GM19397 (cell line): ENCODE measurements at regions not wholly inside any gene's neighbourhood (a gene's known extent, or its start where the extent isn't known, plus 50 kb on each side); places are given as distances from the start of the nearest gene placed in this dataset.
A peak's percentile ranks its signal among the peaks of the same experiment; 100 is the strongest.
"Not testable (repeated sequence)": the region's sequence is repeated elsewhere in the genome, so short reads cannot be mapped to it uniquely, and the experiment has no call there.

Experiments used
- ATAC-seq: cut with Tn5 transposase; IDR thresholded peaks from one replicate; pipeline ENCODE4 v1.9.1; 2021; ENCODE audit warnings: mild to moderate bottlenecking, moderate library complexity; ENCODE audit not compliant: unreplicated experiment

DNA sequence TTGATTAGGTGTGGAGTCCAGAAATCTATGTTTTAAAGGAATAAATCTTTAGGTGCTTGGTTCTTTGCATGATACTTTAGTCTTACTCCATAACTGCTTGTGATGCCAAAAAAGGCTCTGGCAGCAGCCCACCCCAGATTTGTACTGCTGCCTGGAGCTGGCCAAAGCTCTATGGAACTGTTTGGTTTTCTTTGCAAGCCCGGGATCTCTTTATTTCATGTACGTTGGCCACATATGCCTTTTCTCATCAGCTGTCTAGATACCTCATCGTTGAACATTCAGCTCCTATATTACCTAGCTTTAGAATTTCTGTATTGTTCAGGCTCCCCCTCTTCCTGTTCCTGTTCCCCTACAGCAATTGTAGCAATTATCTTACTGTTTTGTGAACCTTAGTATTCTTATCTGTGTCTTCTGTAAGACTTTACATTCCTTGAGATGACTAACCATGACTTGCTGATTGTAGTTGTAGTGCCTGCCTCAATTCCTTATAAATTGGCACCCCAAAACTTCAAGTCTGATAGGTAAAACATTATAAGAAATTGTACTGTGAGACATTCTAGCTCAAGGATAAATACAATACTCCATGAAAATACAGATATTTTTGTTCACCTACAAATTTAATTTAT, 199.4 kb upstream of the GPRIN3 start:
- ATAC-seq = no peak

DNA sequence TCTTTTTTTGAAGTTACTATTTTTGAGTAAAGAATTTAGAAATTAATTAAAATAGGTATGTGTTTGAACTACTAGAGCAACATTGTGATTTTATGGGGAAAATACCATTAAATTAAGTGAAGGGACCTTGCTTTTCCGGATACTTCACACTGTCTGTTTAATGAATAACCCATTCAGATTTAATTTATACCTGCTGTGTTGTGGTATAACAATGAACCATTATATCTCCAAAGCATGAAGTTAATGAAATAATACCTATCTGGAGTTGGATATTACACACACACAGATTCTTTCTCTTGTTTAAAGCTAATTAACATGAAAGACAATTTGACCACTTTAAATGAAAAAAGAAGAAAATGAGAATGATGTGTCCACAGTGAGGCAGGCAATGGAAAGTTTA, 195.0 kb upstream of the GPRIN3 start:
- no peak for ATAC-seq

GRCh38 chr4:89497517-89498308, 190.1 kb upstream of the GPRIN3 start:
- no peak for ATAC-seq

- no peak for ATAC-seq
Observed at GRCh38 chr4:89496851-89497250, 189.3 kb upstream of the GPRIN3 start.

DNA sequence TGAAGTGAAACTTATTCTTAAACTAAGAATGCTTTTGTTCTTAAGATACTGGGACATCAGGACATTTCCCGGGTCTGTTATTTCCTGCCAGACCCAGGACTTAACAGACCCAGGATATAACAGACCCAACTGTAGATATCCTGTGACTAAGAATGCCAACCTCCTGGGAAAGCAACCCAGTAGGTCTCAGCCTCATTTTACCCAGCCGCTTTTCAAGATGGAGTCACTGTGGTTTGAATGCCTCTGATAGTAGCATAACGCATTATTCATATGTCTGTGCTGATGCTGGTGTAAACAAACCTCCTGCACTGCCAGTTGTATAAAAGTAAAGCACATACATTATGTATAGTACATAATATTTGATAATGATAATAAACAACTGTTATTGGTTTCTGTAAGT, 185.8 kb upstream of the GPRIN3 start:
- no peak for ATAC-seq

DNA sequence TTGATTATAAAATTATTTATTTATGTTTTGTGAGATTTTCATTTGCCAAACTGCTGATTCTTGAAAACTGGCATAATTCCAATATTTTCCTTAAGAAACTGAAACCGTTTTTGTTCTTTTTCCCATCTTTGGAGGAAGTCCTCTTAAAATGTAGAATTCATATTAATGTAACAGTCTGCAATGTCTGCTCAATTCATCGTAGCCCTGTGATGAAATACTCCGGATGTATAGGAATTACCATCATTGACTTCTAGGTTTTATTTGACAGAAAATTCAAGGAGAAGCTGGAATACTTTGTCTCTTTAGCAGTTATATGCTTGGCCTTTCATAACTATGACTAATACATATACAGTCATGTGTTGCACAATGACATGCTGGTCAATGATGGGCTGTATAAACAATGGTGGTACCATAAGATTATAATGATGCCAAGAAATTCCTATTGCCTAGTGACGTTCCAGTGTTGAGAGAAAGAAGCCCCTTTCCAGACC, 185.0 kb upstream of the GPRIN3 start:
- no peak for ATAC-seq

DNA sequence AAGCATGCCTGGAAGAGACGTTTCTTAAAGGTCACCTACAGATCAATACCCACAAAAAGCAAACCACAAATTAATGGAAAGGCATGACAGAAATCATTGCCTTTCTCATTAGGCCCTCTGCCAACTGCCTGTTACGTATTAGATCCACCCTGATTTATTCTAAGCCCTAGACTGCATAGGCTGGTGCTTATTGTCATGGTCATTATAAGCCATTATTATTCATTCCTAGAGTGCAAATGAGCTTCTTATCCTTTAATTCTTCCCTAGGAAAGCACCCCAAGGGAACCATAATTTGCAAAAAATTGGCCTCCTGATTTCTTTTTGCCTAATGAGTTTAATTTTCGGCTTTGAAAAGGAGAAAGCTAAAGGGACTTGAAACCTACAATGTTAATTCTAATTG, 184.2 kb upstream of the GPRIN3 start:
- ATAC-seq = no peak

- ATAC-seq = not testable (repeated sequence)
Observed at GRCh38 chr4:89489921-89490431, 182.4 kb upstream of the GPRIN3 start.

- no peak for ATAC-seq
Observed at GRCh38 chr4:89489338-89489771, 181.8 kb upstream of the GPRIN3 start.

DNA sequence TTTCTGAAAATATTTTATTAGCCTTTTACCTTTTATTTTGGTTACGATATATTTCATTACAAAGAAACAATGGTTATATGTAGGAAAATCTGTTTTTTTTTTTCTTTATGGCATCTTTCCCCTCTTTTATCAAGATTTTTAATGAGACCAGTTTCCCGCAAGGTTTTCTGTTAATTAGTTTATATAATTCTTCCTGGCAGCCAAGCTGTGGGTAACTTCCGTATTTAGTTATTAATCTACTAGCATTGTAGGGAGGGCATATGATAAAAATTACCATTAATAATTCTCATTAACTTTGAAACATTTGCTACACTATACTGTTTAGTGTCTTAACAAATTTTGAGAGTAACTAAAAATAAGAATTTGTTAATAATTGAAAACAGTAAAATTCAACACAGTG, 181.1 kb upstream of the GPRIN3 start:
- no peak for ATAC-seq

- no peak for ATAC-seq
Observed at GRCh38 chr4:89486673-89487072, 179.1 kb upstream of the GPRIN3 start.

DNA sequence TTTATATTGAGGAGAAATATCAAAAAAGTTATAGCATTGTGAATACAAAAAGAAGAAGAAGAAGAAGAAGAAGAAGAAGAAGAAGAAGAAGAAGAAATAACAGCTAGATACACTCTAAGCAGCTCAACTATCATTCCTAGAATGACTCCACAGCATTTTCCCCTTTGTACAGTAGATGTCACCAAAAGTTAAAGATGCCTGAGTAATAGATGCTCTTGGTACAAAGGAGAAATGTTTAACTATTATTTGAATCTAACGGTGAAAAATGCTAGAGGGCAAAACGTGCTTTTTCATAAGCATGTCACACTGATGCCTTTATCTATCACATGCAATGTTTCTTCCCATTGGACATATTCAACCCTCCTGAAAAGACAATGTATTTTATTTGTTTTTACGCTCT, 178.4 kb upstream of the GPRIN3 start:
- ATAC-seq = no peak

GRCh38 chr4:89483833-89484232, 176.2 kb upstream of the GPRIN3 start:
- ATAC-seq = no peak

- no peak for ATAC-seq
Observed at GRCh38 chr4:89482926-89483595, 175.5 kb upstream of the GPRIN3 start.

DNA sequence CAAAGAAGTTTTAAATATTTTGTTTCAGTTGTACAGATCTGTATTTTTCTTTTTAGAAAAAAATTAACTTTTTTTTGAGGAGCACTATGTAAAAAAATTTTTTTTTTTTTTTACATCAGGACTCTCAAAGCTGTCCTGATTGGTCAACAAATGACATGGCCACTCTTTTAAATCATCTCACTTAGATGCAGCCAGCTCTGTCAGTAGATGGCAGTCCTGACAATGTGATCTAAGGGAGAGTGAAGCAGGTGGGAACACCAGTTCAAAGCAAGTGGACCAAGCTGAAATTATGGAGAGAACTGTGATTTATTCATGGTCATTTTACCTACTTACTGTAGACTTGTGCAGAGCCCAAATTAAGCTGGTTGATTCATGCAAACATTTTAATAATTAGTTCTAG, 174.7 kb upstream of the GPRIN3 start:
- peak; percentile 65 for ATAC-seq

GRCh38 chr4:89469930-89470375, 162.4 kb upstream of the GPRIN3 start:
- ATAC-seq = peak; percentile 81

GRCh38 chr4:89469516-89469915, 161.9 kb upstream of the GPRIN3 start:
- ATAC-seq = no peak

DNA sequence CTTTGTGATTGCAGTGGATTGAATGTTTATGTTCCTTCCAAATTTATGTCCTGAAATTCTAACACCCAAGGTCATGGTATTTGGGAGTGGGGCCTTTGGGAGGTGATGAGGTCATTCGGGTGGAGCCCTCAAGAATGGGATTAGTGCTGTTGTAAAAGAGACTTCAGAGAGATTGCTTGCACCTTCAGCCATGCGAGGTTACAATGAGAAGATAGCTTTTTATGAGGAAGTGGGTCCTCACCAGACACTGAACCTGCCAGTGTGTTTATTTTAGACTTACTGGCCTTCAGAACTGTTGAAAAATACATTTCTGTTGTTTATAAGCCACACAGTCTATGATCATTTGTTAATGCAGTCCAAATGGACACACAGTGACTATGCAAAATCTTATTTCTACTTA, 161.0 kb upstream of the GPRIN3 start:
- ATAC-seq = no peak

DNA sequence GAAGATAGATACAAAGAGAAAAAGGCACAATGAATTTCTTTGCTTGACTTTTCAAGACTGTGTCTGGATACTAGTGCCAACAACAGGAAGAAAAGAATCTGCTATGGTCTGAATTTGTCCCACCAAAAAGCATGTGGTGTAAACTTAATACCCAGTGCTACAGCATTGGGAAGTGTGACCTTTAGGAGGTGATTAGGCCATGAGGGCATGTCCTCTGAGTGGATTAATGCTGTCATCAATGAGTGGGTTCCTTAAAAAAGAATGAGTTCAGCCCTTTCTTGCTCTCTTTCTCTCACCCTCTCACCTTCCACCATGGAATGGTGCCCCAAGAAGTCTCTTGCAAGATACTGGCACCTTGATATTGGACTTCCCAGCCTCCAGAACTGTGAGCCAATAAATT, 155.7 kb upstream of the GPRIN3 start:
- no peak for ATAC-seq

- ATAC-seq = no peak
Observed at GRCh38 chr4:89447543-89447942, 139.9 kb upstream of the GPRIN3 start.

DNA sequence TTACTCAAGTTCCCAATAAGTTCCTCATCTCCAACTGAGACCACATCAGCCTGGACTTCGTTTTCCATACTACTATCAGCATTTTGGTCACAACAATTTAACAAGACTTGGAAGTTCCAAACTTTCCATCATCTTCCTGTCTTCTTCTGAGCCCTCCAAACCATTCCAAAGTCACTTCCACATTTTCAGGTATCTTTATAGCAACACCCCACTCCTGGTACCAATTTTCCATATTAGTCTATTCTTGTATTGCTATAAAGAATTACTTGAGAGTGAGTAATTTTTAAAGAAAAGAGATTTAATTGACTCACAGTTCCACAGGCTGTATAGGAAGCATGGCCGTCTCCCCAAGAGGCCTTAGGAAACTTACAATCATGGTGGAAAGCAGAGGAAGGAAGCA, 138.6 kb upstream of the GPRIN3 start:
- ATAC-seq = no peak

- no peak for ATAC-seq
Observed at GRCh38 chr4:89439533-89439932, 131.9 kb upstream of the GPRIN3 start.
